DMS153 (cell line): ENCODE measurements at regions not wholly inside any gene's neighbourhood (a gene's known extent, or its start where the extent isn't known, plus 50 kb on each side); places are given as distances from the start of the nearest gene placed in this dataset.

ENCODE experiments used
- DNase-seq: peaks from one replicate; lab custom pipeline; 2025; lab: John Stamatoyannopoulos, UW

- no peak for DNase-seq
These were observed 193.3 kb downstream of the RAMP3 start for GRCh38 chr7:45350896-45351295.

DNA sequence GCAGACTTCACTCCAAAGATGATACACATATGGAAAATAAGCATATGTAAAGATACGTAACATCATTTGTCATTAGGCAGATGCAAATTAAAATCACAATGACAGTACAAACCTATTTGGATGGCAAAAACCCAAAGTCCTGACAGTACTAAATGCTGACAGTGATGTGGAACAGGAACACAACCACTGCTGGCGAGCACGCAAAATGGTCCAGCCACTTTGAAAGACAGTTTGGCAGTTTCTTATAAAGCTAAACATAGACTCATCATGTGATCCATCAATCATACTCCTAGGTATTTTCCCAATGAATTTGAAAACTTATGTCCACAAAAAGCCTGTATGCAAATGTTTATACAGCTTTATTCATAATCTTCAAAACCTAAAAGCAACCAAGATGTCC is 200.7 kb downstream of the RAMP3 start:
- no peak for DNase-seq

DNA sequence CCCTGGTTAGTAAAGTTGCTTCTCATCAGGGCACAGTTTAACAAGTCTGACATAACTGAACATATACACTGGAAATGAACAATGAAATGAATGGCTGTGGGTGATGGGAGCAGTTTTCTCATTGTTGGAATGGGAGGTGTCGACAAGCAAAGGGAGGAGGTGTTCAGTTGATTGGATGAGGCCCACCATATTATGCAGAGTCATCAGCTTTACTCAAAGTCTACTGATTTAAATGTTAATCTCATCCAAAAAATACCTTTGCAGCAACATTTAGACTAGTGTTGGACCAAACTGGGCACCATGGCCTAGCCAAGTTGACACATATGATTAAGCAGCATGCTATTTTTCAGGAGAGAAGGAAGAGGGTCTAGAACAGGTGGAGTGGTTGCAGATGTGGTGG is 201.7 kb downstream of the RAMP3 start:
- DNase-seq, result no peak

- no peak for DNase-seq
These were observed 202.2 kb downstream of the RAMP3 start for GRCh38 chr7:45359776-45360175.

DNA sequence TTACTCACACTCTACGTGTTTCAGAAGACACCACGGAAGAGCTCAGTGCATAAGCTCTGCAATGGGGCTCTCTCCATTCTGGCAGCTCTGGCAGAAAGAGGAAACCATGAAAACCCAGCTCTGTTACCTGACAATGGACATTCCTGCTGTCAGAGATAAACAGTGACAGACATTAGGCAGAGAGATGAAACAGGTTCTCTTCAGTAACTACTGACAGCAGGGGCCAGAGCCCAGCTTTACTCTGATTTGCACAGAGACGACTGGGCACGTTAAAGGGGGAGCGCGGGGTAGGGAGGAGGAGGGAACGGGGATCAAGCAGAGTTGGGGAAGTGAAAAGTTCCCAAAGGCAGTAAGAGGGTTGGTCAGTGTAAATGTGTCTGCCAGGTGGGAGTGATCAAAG is 206.1 kb downstream of the RAMP3 start:
- no peak for DNase-seq

- no peak for DNase-seq
These were observed 207.8 kb downstream of the RAMP3 start for GRCh38 chr7:45365341-45365740.

DNA sequence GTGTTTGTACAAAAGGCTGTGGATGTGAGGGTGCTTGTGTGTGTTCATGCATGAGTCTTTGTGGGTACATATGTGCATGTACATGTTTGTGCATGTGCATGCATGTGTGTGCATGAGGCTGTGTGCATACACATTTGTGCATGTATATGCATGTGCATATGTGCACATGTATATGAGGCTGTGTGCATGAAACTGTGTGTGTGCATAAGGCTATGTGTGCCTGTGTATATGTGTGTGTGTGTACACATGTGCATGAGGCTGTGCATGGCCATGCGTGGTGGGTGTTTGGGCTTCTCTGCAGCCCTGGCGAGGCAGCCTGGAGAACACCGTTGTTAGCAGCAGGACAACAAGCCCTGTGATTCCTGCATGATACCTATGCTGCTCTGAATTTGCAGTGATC is 207.7 kb upstream of the ADCY1 start:
- DNase-seq, result no peak

GRCh38 chr7:45367026-45367425 is 207.1 kb upstream of the ADCY1 start:
- no peak for DNase-seq

DNA sequence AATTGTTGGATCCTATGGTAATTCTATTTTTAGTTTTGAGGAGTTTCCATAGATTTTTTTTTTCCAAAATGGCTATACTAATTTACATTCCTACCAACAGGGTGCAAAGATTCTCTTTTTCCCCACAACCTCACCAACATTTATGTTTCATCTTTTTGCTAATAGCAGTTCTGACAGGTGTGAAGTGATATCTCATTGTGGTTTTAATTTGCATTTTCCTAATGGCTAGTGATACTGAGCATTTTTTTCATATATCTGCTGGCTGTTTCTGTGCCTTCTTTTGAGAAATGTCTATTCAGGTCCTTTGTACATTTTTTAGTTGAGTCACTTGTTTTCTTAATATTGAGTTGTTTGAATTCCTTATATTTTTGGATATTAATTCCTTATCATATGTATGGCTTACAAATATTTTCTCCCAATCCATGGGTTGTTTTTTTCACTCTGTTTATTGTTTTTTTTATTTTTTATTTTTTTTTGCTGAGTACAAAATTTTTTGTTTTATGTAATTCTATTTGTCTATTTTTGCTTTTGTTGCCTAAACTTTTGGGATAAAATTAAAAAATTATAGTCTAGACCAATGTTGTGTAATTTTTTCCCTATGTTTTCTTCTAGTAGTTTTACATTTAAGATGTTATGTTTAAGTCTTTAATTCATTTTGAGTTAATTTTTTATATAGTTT is 205.9 kb upstream of the ADCY1 start:
- no peak for DNase-seq

DNA sequence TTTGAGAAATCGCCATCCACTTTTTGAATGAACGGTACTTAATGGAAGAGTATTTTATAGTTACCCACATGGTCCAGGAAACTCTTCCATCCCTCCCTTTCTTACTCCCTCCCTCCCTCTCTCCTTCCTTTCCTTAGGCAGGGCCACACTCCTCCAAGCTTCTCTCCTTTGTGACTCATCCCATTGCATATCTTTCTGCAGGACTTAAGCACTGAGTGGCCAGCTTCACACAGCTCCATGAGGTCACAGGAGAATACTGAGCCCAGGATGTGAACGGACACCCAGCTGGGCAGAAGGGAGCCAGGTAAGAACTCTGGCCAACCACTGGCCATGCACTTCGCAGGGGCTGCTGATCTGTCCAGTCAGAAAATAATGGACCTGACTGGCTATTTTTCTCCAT is 189.7 kb upstream of the ADCY1 start:
- DNase-seq, result no peak

GRCh38 chr7:45387837-45388236 is 186.3 kb upstream of the ADCY1 start:
- no peak for DNase-seq

DNA sequence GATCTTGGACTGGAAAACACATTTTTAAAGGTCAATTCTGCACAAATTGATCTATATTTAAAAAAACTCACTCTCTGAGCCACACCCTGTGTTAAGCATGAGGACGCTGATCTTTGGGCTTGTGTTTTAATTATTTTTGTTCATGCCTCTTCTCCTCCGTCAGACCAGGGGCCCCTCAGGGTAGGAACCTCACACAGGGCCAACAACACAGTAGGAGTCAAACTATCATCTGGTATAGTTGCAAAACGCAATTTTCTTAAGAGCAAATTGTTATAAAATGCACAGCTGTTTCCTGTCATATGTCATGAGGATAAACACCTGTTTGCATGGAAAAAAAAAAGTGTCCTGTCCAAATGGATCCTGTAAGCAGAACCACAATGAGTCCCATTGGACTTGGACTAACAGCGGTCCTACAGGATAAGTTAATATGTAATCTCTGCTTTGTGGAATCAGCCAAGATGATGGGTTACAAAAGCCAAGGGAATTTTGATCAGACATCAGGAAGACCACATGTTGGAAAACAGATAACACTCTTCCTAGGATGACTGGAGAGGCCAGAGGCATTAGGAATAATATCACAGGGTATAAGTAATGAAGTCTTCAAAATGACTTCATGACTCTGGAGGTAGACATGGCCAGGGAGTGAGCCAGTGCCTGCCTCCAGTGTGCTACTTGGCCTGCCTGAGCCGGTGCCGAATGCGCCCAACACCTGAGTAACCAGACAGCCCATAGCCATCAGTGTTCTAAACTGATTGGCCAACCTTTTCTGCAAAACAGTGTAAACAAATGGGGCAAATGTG is 184.9 kb upstream of the ADCY1 start:
- DNase-seq, result no peak

DNA sequence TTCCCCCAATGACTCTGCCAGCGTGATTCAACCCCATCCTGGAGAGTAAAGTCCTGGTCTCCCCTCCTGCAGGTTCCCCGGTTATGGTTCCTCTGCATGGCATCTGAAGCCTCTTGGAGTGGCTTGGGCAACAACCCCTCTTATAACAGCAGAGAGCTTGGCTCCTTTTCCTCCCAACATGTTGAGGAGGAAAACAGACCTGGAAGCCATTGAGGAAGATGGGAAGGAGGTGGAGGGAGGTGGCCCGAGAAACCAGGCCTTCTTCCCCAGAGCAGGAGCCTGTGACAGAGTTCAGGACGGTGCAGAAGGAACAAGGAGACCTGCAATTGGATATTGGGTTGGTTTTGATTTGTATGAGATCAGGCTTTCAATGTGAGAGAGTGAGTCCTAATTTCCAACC is 184.0 kb upstream of the ADCY1 start:
- no peak for DNase-seq

DNA sequence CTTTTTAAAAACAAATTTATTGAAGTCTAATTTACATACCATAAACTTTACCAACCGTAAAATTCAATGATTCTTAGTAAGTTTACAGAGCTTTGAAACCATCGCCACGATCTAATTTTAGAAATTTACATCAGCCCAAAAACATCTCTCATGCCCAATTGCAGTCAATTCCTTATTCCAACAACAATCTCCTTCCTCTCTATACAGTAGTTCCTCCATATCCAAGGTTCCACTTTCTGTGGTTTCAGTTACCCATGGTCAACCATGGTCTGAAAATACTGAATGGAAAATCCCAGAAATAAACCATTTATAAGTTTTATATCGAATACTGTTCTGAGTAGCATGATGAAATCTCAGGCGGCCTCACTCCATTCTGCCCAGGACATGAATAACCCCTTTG is 183.4 kb upstream of the ADCY1 start:
- DNase-seq, result no peak

- DNase-seq, result no peak
These were observed 182.3 kb upstream of the ADCY1 start for GRCh38 chr7:45391618-45392451.

DNA sequence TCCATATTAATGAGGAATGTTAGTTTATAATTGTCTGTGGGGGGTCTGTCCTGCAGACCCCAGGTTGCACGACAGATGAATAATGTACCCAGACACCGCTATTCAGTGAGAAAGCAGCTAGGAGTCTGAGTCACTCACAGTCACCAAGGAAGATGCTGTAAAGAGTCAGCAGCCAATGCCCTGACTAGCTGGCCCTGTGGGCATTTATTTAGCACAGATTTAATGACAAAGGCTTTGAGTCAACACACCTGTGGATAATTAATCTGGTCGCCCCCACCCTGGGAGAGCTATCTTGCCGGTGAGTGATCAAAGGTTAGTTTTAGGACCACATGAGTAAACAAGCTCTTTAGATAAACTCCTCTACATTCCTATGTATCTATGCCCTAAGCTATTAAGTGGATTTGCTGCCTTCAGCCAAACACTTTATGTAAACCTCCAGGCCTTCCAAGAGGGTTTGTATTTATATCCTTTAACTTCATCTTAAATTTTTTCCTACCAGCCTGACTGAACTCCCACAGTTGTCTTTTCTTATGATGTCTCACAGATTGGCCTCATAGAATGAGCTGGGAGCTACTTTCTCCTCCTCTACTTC is 180.0 kb upstream of the ADCY1 start:
- no peak for DNase-seq

- no peak for DNase-seq
These were observed 175.1 kb upstream of the ADCY1 start for GRCh38 chr7:45399069-45399468.

- no peak for DNase-seq
These were observed 173.5 kb upstream of the ADCY1 start for GRCh38 chr7:45400680-45401079.

DNA sequence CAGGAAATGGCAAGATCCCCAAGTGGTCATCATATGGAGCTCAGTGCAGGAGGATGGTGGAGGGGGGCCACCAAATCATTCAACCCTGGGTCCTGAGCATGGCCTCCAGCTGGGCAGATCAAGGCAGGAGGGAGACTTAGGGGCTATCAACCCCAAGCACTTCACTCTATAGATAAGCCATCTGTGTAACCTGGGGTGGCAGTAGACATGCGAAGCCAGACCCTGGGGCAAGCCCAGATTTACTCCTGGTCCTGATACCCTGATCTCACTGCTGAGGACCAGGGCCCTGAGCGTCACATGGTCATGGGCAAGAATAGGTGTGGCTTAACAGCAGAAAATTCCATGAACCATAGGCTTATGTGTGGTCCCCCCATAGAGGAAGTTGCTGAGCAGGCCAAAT is 173.0 kb upstream of the ADCY1 start:
- DNase-seq, result no peak

GRCh38 chr7:45401851-45402250 is 172.3 kb upstream of the ADCY1 start:
- DNase-seq, result no peak

GRCh38 chr7:45402480-45403218 is 171.5 kb upstream of the ADCY1 start:
- no peak for DNase-seq

GRCh38 chr7:45404622-45405021 is 169.5 kb upstream of the ADCY1 start:
- no peak for DNase-seq
